GM19328 (cell line): ENCODE measurements at regions not wholly inside any gene's neighbourhood (a gene's known extent, or its start where the extent isn't known, plus 50 kb on each side); places are given as distances from the start of the nearest gene placed in this dataset.

Experiments
- ATAC-seq: cut with Tn5 transposase; IDR thresholded peaks from one replicate; pipeline ENCODE4 v1.9.1; 2021; ENCODE audit warnings: mild to moderate bottlenecking, moderate library complexity; ENCODE audit not compliant: unreplicated experiment

GRCh38 chr6:91744566-91744965 is 1157.7 kb upstream of the MAP3K7 start:
- ATAC-seq, result no peak

- ATAC-seq, result no peak
Measured at GRCh38 chr6:91743756-91744155, 1156.9 kb upstream of the MAP3K7 start.

- ATAC-seq, result no peak
Measured at GRCh38 chr6:91731939-91732338, 1145.1 kb upstream of the MAP3K7 start.

GRCh38 chr6:91730710-91731109 is 1143.8 kb upstream of the MAP3K7 start:
- ATAC-seq, result no peak

GRCh38 chr6:91720324-91720723 is 1133.5 kb upstream of the MAP3K7 start:
- no peak for ATAC-seq

- no peak for ATAC-seq
Measured at GRCh38 chr6:91719414-91719813, 1132.5 kb upstream of the MAP3K7 start.

GRCh38 chr6:91718198-91718597 is 1131.3 kb upstream of the MAP3K7 start:
- ATAC-seq, result no peak

- no peak for ATAC-seq
Measured at GRCh38 chr6:91717094-91717493, 1130.2 kb upstream of the MAP3K7 start.

- ATAC-seq, result no peak
Measured at GRCh38 chr6:91716361-91716760, 1129.5 kb upstream of the MAP3K7 start.

GRCh38 chr6:91715171-91715805 is 1128.4 kb upstream of the MAP3K7 start:
- ATAC-seq, result no peak

- ATAC-seq, result no peak
Measured at GRCh38 chr6:91713911-91714310, 1127.0 kb upstream of the MAP3K7 start.

GRCh38 chr6:91711518-91711917 is 1124.6 kb upstream of the MAP3K7 start:
- ATAC-seq, result no peak

- ATAC-seq, result no peak
Measured at GRCh38 chr6:91710342-91710741, 1123.5 kb upstream of the MAP3K7 start.

- no peak for ATAC-seq
Measured at GRCh38 chr6:91708534-91708933, 1121.7 kb upstream of the MAP3K7 start.

GRCh38 chr6:91705646-91706045 is 1118.8 kb upstream of the MAP3K7 start:
- no peak for ATAC-seq

- ATAC-seq, result no peak
Measured at GRCh38 chr6:91704531-91704930, 1117.7 kb upstream of the MAP3K7 start.

GRCh38 chr6:91697010-91697695 is 1110.3 kb upstream of the MAP3K7 start:
- ATAC-seq, result no peak

- ATAC-seq, result no peak
Measured at GRCh38 chr6:91695221-91695620, 1108.3 kb upstream of the MAP3K7 start.

- ATAC-seq, result no peak
Measured at GRCh38 chr6:91694016-91694654, 1107.3 kb upstream of the MAP3K7 start.

- no peak for ATAC-seq
Measured at GRCh38 chr6:91691449-91691848, 1104.6 kb upstream of the MAP3K7 start.

- no peak for ATAC-seq
Measured at GRCh38 chr6:91683240-91683639, 1096.4 kb upstream of the MAP3K7 start.

- no peak for ATAC-seq
Measured at GRCh38 chr6:91681296-91681695, 1094.4 kb upstream of the MAP3K7 start.
